ENCODE measurements at regions not wholly inside any gene's neighbourhood (a gene's known extent, or its start where the extent isn't known, plus 50 kb on each side); places are given as distances from the start of the nearest gene placed in this dataset.

GRCh38 chr7:52479990-52480389, 555.4 kb upstream of the POM121L12 start:
- TF ChIP-seq, protein P1, sequence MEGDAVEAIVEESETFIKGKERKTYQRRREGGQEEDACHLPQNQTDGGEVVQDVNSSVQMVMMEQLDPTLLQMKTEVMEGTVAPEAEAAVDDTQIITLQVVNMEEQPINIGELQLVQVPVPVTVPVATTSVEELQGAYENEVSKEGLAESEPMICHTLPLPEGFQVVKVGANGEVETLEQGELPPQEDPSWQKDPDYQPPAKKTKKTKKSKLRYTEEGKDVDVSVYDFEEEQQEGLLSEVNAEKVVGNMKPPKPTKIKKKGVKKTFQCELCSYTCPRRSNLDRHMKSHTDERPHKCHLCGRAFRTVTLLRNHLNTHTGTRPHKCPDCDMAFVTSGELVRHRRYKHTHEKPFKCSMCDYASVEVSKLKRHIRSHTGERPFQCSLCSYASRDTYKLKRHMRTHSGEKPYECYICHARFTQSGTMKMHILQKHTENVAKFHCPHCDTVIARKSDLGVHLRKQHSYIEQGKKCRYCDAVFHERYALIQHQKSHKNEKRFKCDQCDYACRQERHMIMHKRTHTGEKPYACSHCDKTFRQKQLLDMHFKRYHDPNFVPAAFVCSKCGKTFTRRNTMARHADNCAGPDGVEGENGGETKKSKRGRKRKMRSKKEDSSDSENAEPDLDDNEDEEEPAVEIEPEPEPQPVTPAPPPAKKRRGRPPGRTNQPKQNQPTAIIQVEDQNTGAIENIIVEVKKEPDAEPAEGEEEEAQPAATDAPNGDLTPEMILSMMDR (IDR thresholded peaks at IDR 0.05) = no peak
- no peak for TF ChIP-seq ZFX (IDR thresholded peaks at IDR 0.05; ENCODE audit: borderline replicate concordance)

Measured in 22Rv1 (cell line).